ENCODE measurements at regions not wholly inside any gene's neighbourhood (a gene's known extent, or its start where the extent isn't known, plus 50 kb on each side); places are given as distances from the start of the nearest gene placed in this dataset.

- Histone ChIP-seq H3K4me3 (ENCODE audit: low read depth, low read length) (no peak overlapping the region), H3K4me1 (ENCODE audit: control insufficient read depth, insufficient read depth, low read length) (no peaks in the 10 kb centered on the region), H3K9me3 (ENCODE audit: control insufficient read depth, insufficient read depth, low read length) (no peaks in the 10 kb centered on the region), H3K27me3 (ENCODE audit: control insufficient read depth, insufficient read depth, low read length) (no peaks in the 10 kb centered on the region), H3K9ac (ENCODE audit: low read depth, low read length) (no peak overlapping the region), H3K36me3 (ENCODE audit: control insufficient read depth, insufficient read depth, low read length) (no peaks in the 10 kb centered on the region)
These were observed 975.7 kb upstream of the PRMT6 start for GRCh38 chr1:106080608-106081325.

DNA sequence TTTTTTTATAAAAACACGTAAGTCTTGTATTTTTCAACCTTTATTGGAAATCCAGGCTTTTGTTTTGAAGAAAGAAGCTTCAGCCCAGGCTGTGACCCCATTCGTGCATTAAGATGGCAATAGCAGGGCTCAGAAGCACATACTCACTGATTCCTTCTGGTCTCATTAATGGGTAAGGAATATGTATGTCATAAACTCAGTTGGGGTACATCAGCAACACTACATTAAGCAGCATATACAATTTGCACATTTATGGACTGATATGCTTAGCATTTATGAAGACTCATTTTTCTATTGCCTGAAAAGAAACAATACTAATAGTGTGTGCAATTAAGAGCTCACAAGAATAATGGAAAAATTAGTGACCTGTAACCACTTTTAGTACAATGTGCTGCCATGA lies 945.4 kb upstream of the PRMT6 start:
- Histone ChIP-seq H3K27me3 (ENCODE audit: control insufficient read depth, insufficient read depth, low read length) (no peaks in the 10 kb centered on the region), H3K36me3 (ENCODE audit: control insufficient read depth, insufficient read depth, low read length) (no peaks in the 10 kb centered on the region), H3K4me1 (ENCODE audit: control insufficient read depth, insufficient read depth, low read length) (no peaks in the 10 kb centered on the region), H3K9me3 (ENCODE audit: control insufficient read depth, insufficient read depth, low read length) (no peaks in the 10 kb centered on the region), H3K9ac (ENCODE audit: low read depth, low read length) (no peak overlapping the region), H3K4me3 (ENCODE audit: low read depth, low read length) (no peak overlapping the region)

DNA sequence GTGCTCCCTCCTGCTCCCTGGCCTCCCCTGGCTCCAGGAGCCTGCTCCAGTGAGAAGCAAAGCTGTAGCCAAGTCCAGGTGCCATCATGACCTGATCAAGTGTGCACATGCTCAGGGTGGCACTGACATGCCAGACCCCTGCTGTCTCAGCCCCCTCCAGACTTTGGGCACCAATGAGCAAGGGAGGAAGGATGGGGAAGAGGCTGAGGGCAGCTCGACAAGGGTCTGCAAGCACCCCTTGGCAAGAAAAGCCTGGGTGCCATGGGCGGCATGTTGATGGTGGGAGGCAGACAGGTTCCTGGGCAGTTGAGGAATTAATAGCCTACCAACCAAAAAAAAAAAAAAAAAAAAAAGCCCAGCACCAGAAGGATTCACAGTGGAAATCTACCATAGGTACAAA lies 942.6 kb upstream of the PRMT6 start:
- H3K27me3 ChIP-seq (ENCODE audit: control insufficient read depth, insufficient read depth, low read length), result no peaks in the 10 kb centered on the region
- no peaks in the 10 kb centered on the region for H3K4me1 ChIP-seq (ENCODE audit: control insufficient read depth, insufficient read depth, low read length)
- no peaks in the 10 kb centered on the region for H3K36me3 ChIP-seq (ENCODE audit: control insufficient read depth, insufficient read depth, low read length)
- H3K9ac ChIP-seq (ENCODE audit: low read depth, low read length), result no peak overlapping the region
- no peaks in the 10 kb centered on the region for H3K9me3 ChIP-seq (ENCODE audit: control insufficient read depth, insufficient read depth, low read length)
- H3K4me3 ChIP-seq (ENCODE audit: low read depth, low read length), result no peak overlapping the region

DNA sequence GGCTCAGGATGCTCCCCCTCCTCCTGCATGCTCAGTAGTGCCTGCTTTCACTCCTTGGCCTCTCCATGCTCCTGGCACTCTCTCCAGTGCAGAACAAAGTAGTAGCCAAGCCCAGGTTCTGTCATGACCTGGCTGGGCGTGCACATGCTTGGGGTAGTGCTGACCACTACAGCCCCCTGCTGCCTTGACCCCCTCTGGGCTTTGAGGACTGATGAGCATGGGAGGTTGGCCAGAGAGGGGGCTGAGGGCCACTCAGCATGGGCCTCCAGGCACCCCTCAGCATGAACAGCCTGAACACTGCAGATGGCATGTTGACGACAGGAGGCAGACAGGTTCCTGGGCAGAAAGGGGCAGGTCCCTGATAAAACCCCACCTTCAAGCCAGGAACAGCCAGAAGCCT lies 935.7 kb upstream of the PRMT6 start:
- Histone ChIP-seq H3K4me1 (ENCODE audit: control insufficient read depth, insufficient read depth, low read length) (no peaks in the 10 kb centered on the region), H3K4me3 (ENCODE audit: low read depth, low read length) (no peak overlapping the region), H3K36me3 (ENCODE audit: control insufficient read depth, insufficient read depth, low read length) (no peaks in the 10 kb centered on the region), H3K9ac (ENCODE audit: low read depth, low read length) (no peak overlapping the region), H3K27me3 (ENCODE audit: control insufficient read depth, insufficient read depth, low read length) (no peaks in the 10 kb centered on the region), H3K9me3 (ENCODE audit: control insufficient read depth, insufficient read depth, low read length) (peaks cover 7% of the 10 kb centered on the region)

GRCh38 chr1:106121728-106122127 lies 934.7 kb upstream of the PRMT6 start:
- no peak overlapping the region for H3K4me3 ChIP-seq (ENCODE audit: low read depth, low read length)
- H3K9ac ChIP-seq (ENCODE audit: low read depth, low read length), result no peak overlapping the region
- H3K9me3 ChIP-seq (ENCODE audit: control insufficient read depth, insufficient read depth, low read length), result peaks cover 7% of the 10 kb centered on the region
- H3K4me1 ChIP-seq (ENCODE audit: control insufficient read depth, insufficient read depth, low read length), result no peaks in the 10 kb centered on the region
- H3K27me3 ChIP-seq (ENCODE audit: control insufficient read depth, insufficient read depth, low read length), result no peaks in the 10 kb centered on the region
- H3K36me3 ChIP-seq (ENCODE audit: control insufficient read depth, insufficient read depth, low read length), result no peaks in the 10 kb centered on the region

DNA sequence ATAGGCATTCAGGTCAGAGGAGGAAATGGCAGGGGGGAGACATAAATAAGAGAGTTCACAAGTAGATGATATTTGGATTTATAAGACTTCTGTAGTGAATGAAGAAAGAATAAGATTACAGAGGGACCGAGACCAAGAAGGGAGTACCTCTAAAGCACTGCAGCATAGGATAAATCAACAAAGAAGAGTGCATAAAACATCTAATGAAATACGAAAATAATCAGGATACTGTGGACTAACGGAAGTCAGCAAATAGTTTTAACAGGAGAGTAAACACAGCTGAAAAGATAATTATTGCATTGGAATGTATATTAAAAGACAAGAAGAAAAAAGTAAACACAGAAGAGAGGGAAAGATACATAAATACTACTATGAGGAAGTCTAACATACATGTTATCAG lies 921.9 kb upstream of the PRMT6 start:
- no peak overlapping the region for H3K9ac ChIP-seq (ENCODE audit: low read depth, low read length)
- H3K9me3 ChIP-seq (ENCODE audit: control insufficient read depth, insufficient read depth, low read length), result no peaks in the 10 kb centered on the region
- H3K4me3 ChIP-seq (ENCODE audit: low read depth, low read length), result no peak overlapping the region
- H3K4me1 ChIP-seq (ENCODE audit: control insufficient read depth, insufficient read depth, low read length), result no peaks in the 10 kb centered on the region
- H3K36me3 ChIP-seq (ENCODE audit: control insufficient read depth, insufficient read depth, low read length), result no peaks in the 10 kb centered on the region
- no peaks in the 10 kb centered on the region for H3K27me3 ChIP-seq (ENCODE audit: control insufficient read depth, insufficient read depth, low read length)

DNA sequence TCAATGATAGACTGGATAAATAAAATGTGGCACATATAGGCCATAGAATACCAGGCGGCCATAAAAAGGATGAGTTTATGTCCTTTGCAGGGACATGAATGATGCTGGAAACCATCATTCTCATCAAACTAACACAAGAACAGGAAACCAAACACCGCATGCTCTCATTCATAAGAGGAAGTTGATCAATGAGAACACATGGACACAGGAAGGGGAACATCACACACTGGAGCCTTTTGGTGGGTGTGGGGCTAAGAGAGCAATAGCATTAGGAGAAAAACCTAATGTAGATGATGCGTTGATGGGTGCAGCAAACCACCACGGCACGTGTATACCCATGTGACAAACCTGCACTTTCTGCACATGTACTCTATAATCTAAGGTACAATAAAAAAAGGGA lies 883.4 kb upstream of the PRMT6 start:
- Histone ChIP-seq H3K4me3 (ENCODE audit: low read depth, low read length) (no peak overlapping the region), H3K36me3 (ENCODE audit: control insufficient read depth, insufficient read depth, low read length) (no peaks in the 10 kb centered on the region), H3K27me3 (ENCODE audit: control insufficient read depth, insufficient read depth, low read length) (no peaks in the 10 kb centered on the region)

DNA sequence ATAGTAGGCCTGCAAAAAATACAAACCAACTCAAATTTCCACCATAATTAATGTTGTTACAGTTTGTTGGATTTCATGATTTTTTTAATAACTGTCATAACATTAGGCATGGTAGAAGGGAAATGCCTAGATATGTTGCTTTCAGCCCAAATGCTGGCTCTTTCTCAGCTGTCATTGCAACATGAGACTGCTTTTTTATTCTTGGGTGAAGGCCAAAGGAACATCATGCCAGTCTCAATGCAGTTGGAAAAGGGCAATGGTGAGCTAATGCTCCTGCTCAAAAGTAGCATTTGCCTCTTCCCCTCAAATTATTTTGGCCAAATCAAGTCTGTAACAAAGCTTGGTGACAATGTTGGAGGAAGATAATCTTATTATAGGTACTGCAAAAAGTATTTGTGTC lies 877.7 kb upstream of the PRMT6 start:
- Histone ChIP-seq H3K27me3 (ENCODE audit: control insufficient read depth, insufficient read depth, low read length) (no peaks in the 10 kb centered on the region), H3K4me1 (ENCODE audit: control insufficient read depth, insufficient read depth, low read length) (no peaks in the 10 kb centered on the region), H3K9ac (ENCODE audit: low read depth, low read length) (no peak overlapping the region), H3K9me3 (ENCODE audit: control insufficient read depth, insufficient read depth, low read length) (no peaks in the 10 kb centered on the region), H3K36me3 (ENCODE audit: control insufficient read depth, insufficient read depth, low read length) (no peaks in the 10 kb centered on the region), H3K4me3 (ENCODE audit: low read depth, low read length) (no peak overlapping the region)

More for the DNA sequence above, 883.4 kb upstream of the PRMT6 start:
- Histone ChIP-seq H3K9ac (ENCODE audit: low read depth, low read length) (no peak overlapping the region), H3K9me3 (ENCODE audit: control insufficient read depth, insufficient read depth, low read length) (no peaks in the 10 kb centered on the region), H3K4me1 (ENCODE audit: control insufficient read depth, insufficient read depth, low read length) (no peaks in the 10 kb centered on the region)

DNA sequence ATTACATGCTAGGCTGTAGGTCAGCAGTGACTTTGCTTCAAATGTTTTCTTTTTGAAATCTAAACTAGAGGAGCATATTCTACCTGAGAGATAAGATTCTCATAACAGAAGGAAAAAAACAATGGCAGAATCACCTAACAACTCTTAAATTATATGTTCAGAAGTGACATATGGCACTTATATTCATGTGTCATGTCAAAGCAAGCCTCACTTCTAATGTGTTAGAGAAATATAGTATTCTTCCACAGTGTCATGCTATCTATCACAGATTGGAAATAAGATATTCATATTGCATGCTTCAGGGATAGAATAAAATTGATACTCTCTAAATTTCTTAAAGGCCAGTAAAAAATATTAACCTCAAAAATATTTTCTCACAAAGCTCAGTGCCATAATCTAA lies 874.6 kb upstream of the PRMT6 start:
- Histone ChIP-seq H3K9me3 (ENCODE audit: control insufficient read depth, insufficient read depth, low read length) (no peaks in the 10 kb centered on the region), H3K9ac (ENCODE audit: low read depth, low read length) (no peak overlapping the region), H3K36me3 (ENCODE audit: control insufficient read depth, insufficient read depth, low read length) (no peaks in the 10 kb centered on the region), H3K4me3 (ENCODE audit: low read depth, low read length) (no peak overlapping the region), H3K27me3 (ENCODE audit: control insufficient read depth, insufficient read depth, low read length) (no peaks in the 10 kb centered on the region), H3K4me1 (ENCODE audit: control insufficient read depth, insufficient read depth, low read length) (no peaks in the 10 kb centered on the region)

GRCh38 chr1:106185089-106185488 lies 871.4 kb upstream of the PRMT6 start:
- no peak overlapping the region for H3K9ac ChIP-seq (ENCODE audit: low read depth, low read length)
- H3K4me3 ChIP-seq (ENCODE audit: low read depth, low read length), result no peak overlapping the region
- H3K4me1 ChIP-seq (ENCODE audit: control insufficient read depth, insufficient read depth, low read length), result no peaks in the 10 kb centered on the region
- H3K27me3 ChIP-seq (ENCODE audit: control insufficient read depth, insufficient read depth, low read length), result no peaks in the 10 kb centered on the region
- H3K9me3 ChIP-seq (ENCODE audit: control insufficient read depth, insufficient read depth, low read length), result no peaks in the 10 kb centered on the region
- no peaks in the 10 kb centered on the region for H3K36me3 ChIP-seq (ENCODE audit: control insufficient read depth, insufficient read depth, low read length)

- H3K36me3 ChIP-seq (ENCODE audit: control insufficient read depth, insufficient read depth, low read length), result no peaks in the 10 kb centered on the region
These were observed 866.7 kb upstream of the PRMT6 start for GRCh38 chr1:106189780-106190179.

GRCh38 chr1:106194206-106194605 lies 862.3 kb upstream of the PRMT6 start:
- Histone ChIP-seq H3K9me3 (ENCODE audit: control insufficient read depth, insufficient read depth, low read length) (no peaks in the 10 kb centered on the region), H3K4me1 (ENCODE audit: control insufficient read depth, insufficient read depth, low read length) (no peaks in the 10 kb centered on the region), H3K9ac (ENCODE audit: low read depth, low read length) (no peak overlapping the region), H3K27me3 (ENCODE audit: control insufficient read depth, insufficient read depth, low read length) (no peaks in the 10 kb centered on the region), H3K36me3 (ENCODE audit: control insufficient read depth, insufficient read depth, low read length) (no peaks in the 10 kb centered on the region), H3K4me3 (ENCODE audit: low read depth, low read length) (no peak overlapping the region)

More at GRCh38 chr1:106189780-106190179, 866.7 kb upstream of the PRMT6 start:
- Histone ChIP-seq H3K4me3 (ENCODE audit: low read depth, low read length) (no peak overlapping the region), H3K9me3 (ENCODE audit: control insufficient read depth, insufficient read depth, low read length) (no peaks in the 10 kb centered on the region), H3K27me3 (ENCODE audit: control insufficient read depth, insufficient read depth, low read length) (no peaks in the 10 kb centered on the region), H3K9ac (ENCODE audit: low read depth, low read length) (no peak overlapping the region), H3K4me1 (ENCODE audit: control insufficient read depth, insufficient read depth, low read length) (no peaks in the 10 kb centered on the region)

Data from iPS-15b (cell line).